Liver (tissue), 7 donors: ENCODE measurements at regions not wholly inside any gene's neighbourhood (a gene's known extent, or its start where the extent isn't known, plus 50 kb on each side); places are given as distances from the start of the nearest gene placed in this dataset.

ENCODE experiments used
- DNase-seq: peaks from one replicate; pipeline ENCODE4 v3.0.0-alpha.2; 2017; ENCODE audit warnings: low spot score
- H3K27ac ChIP-seq, 2 donors: one replicate each; pipeline ENCODE4 v1.7.0; 2013; ENCODE audit warnings: inconsistent platforms in 2 of 2, low read length in 2 of 2, control low read depth in 1 of 2, low read depth in 1 of 2, mild to moderate bottlenecking in 1 of 2
- H3K27me3 ChIP-seq, 4 donors: one replicate each; pipeline versions ENCODE4 v1.6.1 to v1.7.0; 2013; ENCODE audit warnings: low read length in 3 of 4, inconsistent platforms in 1 of 4, mild to moderate bottlenecking in 1 of 4, moderate library complexity in 1 of 4; ENCODE audit not compliant: control insufficient read depth in 4 of 4, insufficient read depth in 4 of 4
- H3K36me3 ChIP-seq, 4 donors: one replicate each; pipeline versions ENCODE4 v1.6.1 to v1.7.0; 2013; ENCODE audit warnings: low read length in 3 of 4, mild to moderate bottlenecking in 3 of 4, low read depth in 1 of 4, moderate library complexity in 1 of 4; ENCODE audit not compliant: control insufficient read depth in 4 of 4, insufficient read depth in 3 of 4
- H3K4me1 ChIP-seq, 4 donors: one replicate each; pipeline versions ENCODE4 v1.6.1 to v1.7.0; 2013; ENCODE audit warnings: low read length in 3 of 4, mild to moderate bottlenecking in 3 of 4, moderate library complexity in 1 of 4; ENCODE audit not compliant: control insufficient read depth in 4 of 4, insufficient read depth in 4 of 4
- H3K4me3 ChIP-seq, 3 donors: one replicate each; pipeline versions ENCODE4 v1.6.1 to v1.7.0; 2013; ENCODE audit warnings: low read length in 3 of 3, control low read depth in 1 of 3, low read depth in 1 of 3, mild to moderate bottlenecking in 1 of 3
- H3K9ac ChIP-seq, 2 donors: one replicate each; pipeline ENCODE4 v1.7.0; 2013; ENCODE audit warnings: low read length in 2 of 2, mild to moderate bottlenecking in 2 of 2, moderate library complexity in 2 of 2, control low read depth in 1 of 2, low read depth in 1 of 2
- H3K9me3 ChIP-seq, 4 donors: one replicate each; pipeline versions ENCODE4 v1.6.1 to v1.7.0; 2013; ENCODE audit warnings: low read length in 3 of 4; ENCODE audit not compliant: control insufficient read depth in 4 of 4
- FOXA1 ChIP-seq: IDR thresholded peaks from 2 replicates; pipeline ENCODE4 v1.6.1; 2016; ENCODE audit warnings: antibody characterized with exemption
- GABPA ChIP-seq, 2 donors: IDR thresholded peaks in 1 of 2; conservative IDR thresholded peaks in 1 of 2; 2 replicates each; pipeline ENCODE4 v1.6.1; 2016; ENCODE audit warnings: antibody characterized with exemption in 2 of 2, mild to moderate bottlenecking in 1 of 2, moderate library complexity in 1 of 2
- HNF4A ChIP-seq, 2 donors: conservative IDR thresholded peaks; 2 replicates each; pipeline ENCODE4 v1.6.1; 2016; ENCODE audit warnings: antibody characterized with exemption in 2 of 2, mild to moderate bottlenecking in 2 of 2
- HNF4G ChIP-seq: IDR thresholded peaks from 2 replicates; pipeline ENCODE4 v1.6.1; 2016; ENCODE audit warnings: antibody characterized with exemption
- JUND ChIP-seq, 2 donors: IDR thresholded peaks; 2 replicates each; pipeline ENCODE4 v1.6.1; 2016; ENCODE audit warnings: antibody characterized with exemption in 2 of 2
- RAD21 ChIP-seq, 2 donors: IDR thresholded peaks; 2 replicates each; pipeline ENCODE4 v1.6.1; 2016; ENCODE audit warnings: antibody characterized with exemption in 2 of 2, mild to moderate bottlenecking in 2 of 2
- RXRA ChIP-seq, 2 donors: IDR thresholded peaks; 2 replicates each; pipeline ENCODE4 v1.6.1; 2017 to 2018; ENCODE audit warnings: antibody characterized with exemption in 2 of 2, mild to moderate bottlenecking in 1 of 2
- SP1 ChIP-seq: IDR thresholded peaks from 2 replicates; pipeline ENCODE4 v1.6.1; 2018; ENCODE audit warnings: antibody characterized with exemption, mild to moderate bottlenecking
- YY1 ChIP-seq: IDR thresholded peaks from 2 replicates; pipeline ENCODE4 v1.6.1; 2016; ENCODE audit warnings: antibody characterized with exemption, mild to moderate bottlenecking
- WGBS: extraction: QIAGEN DNeasy Blood & Tissue Kit; methylation state at CpG from one replicate; pipeline ENCODE4 v1.1.7; 2013; 5-methylcytosine and 5-hydroxymethylcytosine counted together
- TF ChIP-seq, protein P1 (sequence below): IDR thresholded peaks from 2 replicates; pipeline ENCODE4 v1.6.1; 2016; ENCODE audit warnings: antibody characterized with exemption
- TF ChIP-seq, protein P2 (sequence below): IDR thresholded peaks from 2 replicates; pipeline ENCODE4 v1.6.1; 2016; ENCODE audit warnings: antibody characterized with exemption, mild to moderate bottlenecking
- donor health status: healthy.
- donor health status: healthy.
- donor health status: healthy.
- donor health status: healthy.

GRCh38 chr18:22523481-22523880, 105.8 kb upstream of the CTAGE1 start:
- DNase-seq, result no peak
- H3K9ac ChIP-seq, result no peak overlapping the region
- no peaks in the 10 kb centered on the region for H3K27me3 ChIP-seq
- H3K4me1 ChIP-seq, result peaks cover 0 to 5% (median 0%) of the 10 kb centered on the region in 4 donors
- TF ChIP-seq RAD21 (IDR thresholded peaks at IDR 0.05) (no peak), RXRA (IDR thresholded peaks at IDR 0.05) (no peak), SP1 (no peak), YY1 (no peak), HNF4G (no peak)
- TF ChIP-seq, protein P1, sequence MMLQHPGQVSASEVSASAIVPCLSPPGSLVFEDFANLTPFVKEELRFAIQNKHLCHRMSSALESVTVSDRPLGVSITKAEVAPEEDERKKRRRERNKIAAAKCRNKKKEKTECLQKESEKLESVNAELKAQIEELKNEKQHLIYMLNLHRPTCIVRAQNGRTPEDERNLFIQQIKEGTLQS, result no peak
- H3K27ac ChIP-seq, result no peak overlapping the region
- H3K36me3 ChIP-seq, result no peaks in the 10 kb centered on the region
- WGBS, result 69% methylated on average over 2 of the region's 2 CpGs
- no peak overlapping the region for H3K4me3 ChIP-seq
- H3K9me3 ChIP-seq, result no peaks in the 10 kb centered on the region

- DNase-seq, result no peak
- H3K4me3 ChIP-seq, result no peak overlapping the region
- no peak overlapping the region for H3K27ac ChIP-seq
- H3K9ac ChIP-seq, result no peak overlapping the region
- peaks cover 0 to 5% (median 0%) of the 10 kb centered on the region in 4 donors for H3K4me1 ChIP-seq
- no peaks in the 10 kb centered on the region for H3K9me3 ChIP-seq
- H3K36me3 ChIP-seq, result no peaks in the 10 kb centered on the region
- peak; percentile 59 to 80 for TF ChIP-seq HNF4A (conservative IDR thresholded peaks at IDR 0.05)
- TF ChIP-seq, protein P2, sequence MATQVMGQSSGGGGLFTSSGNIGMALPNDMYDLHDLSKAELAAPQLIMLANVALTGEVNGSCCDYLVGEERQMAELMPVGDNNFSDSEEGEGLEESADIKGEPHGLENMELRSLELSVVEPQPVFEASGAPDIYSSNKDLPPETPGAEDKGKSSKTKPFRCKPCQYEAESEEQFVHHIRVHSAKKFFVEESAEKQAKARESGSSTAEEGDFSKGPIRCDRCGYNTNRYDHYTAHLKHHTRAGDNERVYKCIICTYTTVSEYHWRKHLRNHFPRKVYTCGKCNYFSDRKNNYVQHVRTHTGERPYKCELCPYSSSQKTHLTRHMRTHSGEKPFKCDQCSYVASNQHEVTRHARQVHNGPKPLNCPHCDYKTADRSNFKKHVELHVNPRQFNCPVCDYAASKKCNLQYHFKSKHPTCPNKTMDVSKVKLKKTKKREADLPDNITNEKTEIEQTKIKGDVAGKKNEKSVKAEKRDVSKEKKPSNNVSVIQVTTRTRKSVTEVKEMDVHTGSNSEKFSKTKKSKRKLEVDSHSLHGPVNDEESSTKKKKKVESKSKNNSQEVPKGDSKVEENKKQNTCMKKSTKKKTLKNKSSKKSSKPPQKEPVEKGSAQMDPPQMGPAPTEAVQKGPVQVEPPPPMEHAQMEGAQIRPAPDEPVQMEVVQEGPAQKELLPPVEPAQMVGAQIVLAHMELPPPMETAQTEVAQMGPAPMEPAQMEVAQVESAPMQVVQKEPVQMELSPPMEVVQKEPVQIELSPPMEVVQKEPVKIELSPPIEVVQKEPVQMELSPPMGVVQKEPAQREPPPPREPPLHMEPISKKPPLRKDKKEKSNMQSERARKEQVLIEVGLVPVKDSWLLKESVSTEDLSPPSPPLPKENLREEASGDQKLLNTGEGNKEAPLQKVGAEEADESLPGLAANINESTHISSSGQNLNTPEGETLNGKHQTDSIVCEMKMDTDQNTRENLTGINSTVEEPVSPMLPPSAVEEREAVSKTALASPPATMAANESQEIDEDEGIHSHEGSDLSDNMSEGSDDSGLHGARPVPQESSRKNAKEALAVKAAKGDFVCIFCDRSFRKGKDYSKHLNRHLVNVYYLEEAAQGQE, result no peak
- TF ChIP-seq RAD21 (IDR thresholded peaks at IDR 0.05), result peak in 1 of 2 donors; percentile 25
- TF ChIP-seq GABPA (IDR thresholded peaks at IDR 0.05 in 1 of 2, conservative IDR thresholded peaks at IDR 0.05 in 1 of 2), result no peak
- TF ChIP-seq HNF4G, result peak; percentile 40
- TF ChIP-seq FOXA1, result no peak
- TF ChIP-seq SP1, result peak; percentile 54
- peak in 1 of 2 donors; percentile 17 for TF ChIP-seq RXRA (IDR thresholded peaks at IDR 0.05)
- no peak for TF ChIP-seq JUND (IDR thresholded peaks at IDR 0.05)
- no peaks in the 10 kb centered on the region for H3K27me3 ChIP-seq
- 32% methylated on average over 6 of the region's 6 CpGs for WGBS
Observed at GRCh38 chr18:22524783-22525182, 107.1 kb upstream of the CTAGE1 start.

- Histone ChIP-seq H3K27me3 (no peaks in the 10 kb centered on the region), H3K9me3 (no peaks in the 10 kb centered on the region), H3K4me1 (peaks cover 0 to 5% (median 0%) of the 10 kb centered on the region in 4 donors), H3K4me3 (no peak overlapping the region), H3K9ac (no peak overlapping the region), H3K36me3 (no peaks in the 10 kb centered on the region), H3K27ac (no peak overlapping the region)
- TF ChIP-seq FOXA1, result no peak
- 90% methylated on average over 3 of the region's 3 CpGs for WGBS
- no peak for DNase-seq
Observed at GRCh38 chr18:22525313-22525712, 107.6 kb upstream of the CTAGE1 start.
